Transverse colon (tissue), 4 donors: ENCODE measurements at regions not wholly inside any gene's neighbourhood (a gene's known extent, or its start where the extent isn't known, plus 50 kb on each side); places are given as distances from the start of the nearest gene placed in this dataset.

Experiments used
- CTCF ChIP-seq, 5 experiments: fragments of 200-600 bp in 3 of 5; fragments of 450-650 bp in 2 of 5; sonication (generic) in 3 of 5; IDR thresholded peaks; 1 replicate in 2 of 5; 2 replicates in 3 of 5; pipeline ENCODE4 v1.5.1; 2016 to 2017; ENCODE audit warnings: antibody characterized with exemption in 5 of 5, inconsistent platforms in 3 of 5, mild to moderate bottlenecking in 2 of 5, moderate library complexity in 1 of 5
- EP300 ChIP-seq: sonication (generic); formaldehyde crosslinking; IDR thresholded peaks from one replicate; pipeline ENCODE4 v1.6.1; 2017; ENCODE audit warnings: antibody characterized with exemption, low read depth
- POLR2A ChIP-seq: fragments of 450-650 bp; IDR thresholded peaks from one replicate; pipeline ENCODE4 v1.6.1; 2016; ENCODE audit warnings: antibody characterized with exemption, mild to moderate bottlenecking, moderate library complexity
- POLR2AphosphoS5 ChIP-seq, 3 donors: sonication (generic); formaldehyde crosslinking; IDR thresholded peaks; one replicate each; pipeline ENCODE4 v1.6.1; 2016; ENCODE audit warnings: antibody characterized with exemption in 3 of 3

- TF ChIP-seq POLR2AphosphoS5 (IDR thresholded peaks at IDR 0.05), result no peak
- TF ChIP-seq CTCF (IDR thresholded peaks at IDR 0.05), result no peak
- TF ChIP-seq POLR2A, result no peak
- TF ChIP-seq EP300, result no peak
Observed at GRCh38 chr12:19712041-19712440, 272.7 kb downstream of the AEBP2 start.
